PC-3 (cell line): ENCODE measurements at regions not wholly inside any gene's neighbourhood (a gene's known extent, or its start where the extent isn't known, plus 50 kb on each side); places are given as distances from the start of the nearest gene placed in this dataset.

ENCODE experiments used
- EZH2 ChIP-seq: fragments of 300-600 bp; sonication (generic); IDR thresholded peaks from one replicate; pipeline ENCODE4 v1.6.1; 2017; ENCODE audit warnings: antibody characterized with exemption, mild to moderate bottlenecking, low read length; ENCODE audit not compliant: unreplicated experiment
- EZH2phosphoT487 ChIP-seq: fragments of 300-600 bp; sonication (generic); IDR thresholded peaks from 2 replicates; pipeline ENCODE4 v1.6.1; 2018; ENCODE audit warnings: mild to moderate bottlenecking, antibody characterized with exemption, low read length, borderline replicate concordance
- TF ChIP-seq, protein P1 (sequence below): fragments of 300-600 bp; sonication (generic); conservative IDR thresholded peaks from 2 replicates; pipeline ENCODE4 v1.5.1; 2017; ENCODE audit warnings: antibody characterized with exemption, low read depth, mild to moderate bottlenecking, low read length

DNA sequence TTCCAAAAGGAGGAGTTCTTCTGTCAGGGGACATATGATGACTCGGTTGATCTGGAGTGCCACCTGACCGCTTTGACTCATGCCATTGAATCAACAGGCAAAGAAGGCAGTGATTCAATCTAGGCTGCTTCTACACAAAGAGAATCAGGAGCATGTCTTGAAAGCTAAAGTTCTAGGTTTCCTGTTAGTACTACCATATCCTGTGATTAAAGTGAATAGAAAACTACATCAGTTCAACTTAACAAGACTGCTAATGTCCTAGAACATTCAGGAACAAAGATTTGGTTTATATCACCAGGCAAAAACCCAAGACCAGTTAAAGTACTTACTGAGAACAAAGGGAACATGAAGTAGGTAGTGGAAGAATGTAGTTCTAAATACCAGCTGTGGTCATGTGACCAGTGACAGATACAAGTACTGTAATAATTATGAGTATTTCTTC is 216.8 kb upstream of the SGK1 start:
- TF ChIP-seq, protein P1, sequence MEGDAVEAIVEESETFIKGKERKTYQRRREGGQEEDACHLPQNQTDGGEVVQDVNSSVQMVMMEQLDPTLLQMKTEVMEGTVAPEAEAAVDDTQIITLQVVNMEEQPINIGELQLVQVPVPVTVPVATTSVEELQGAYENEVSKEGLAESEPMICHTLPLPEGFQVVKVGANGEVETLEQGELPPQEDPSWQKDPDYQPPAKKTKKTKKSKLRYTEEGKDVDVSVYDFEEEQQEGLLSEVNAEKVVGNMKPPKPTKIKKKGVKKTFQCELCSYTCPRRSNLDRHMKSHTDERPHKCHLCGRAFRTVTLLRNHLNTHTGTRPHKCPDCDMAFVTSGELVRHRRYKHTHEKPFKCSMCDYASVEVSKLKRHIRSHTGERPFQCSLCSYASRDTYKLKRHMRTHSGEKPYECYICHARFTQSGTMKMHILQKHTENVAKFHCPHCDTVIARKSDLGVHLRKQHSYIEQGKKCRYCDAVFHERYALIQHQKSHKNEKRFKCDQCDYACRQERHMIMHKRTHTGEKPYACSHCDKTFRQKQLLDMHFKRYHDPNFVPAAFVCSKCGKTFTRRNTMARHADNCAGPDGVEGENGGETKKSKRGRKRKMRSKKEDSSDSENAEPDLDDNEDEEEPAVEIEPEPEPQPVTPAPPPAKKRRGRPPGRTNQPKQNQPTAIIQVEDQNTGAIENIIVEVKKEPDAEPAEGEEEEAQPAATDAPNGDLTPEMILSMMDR = no peak
- TF ChIP-seq EZH2 (no peak), EZH2phosphoT487 (no peak)
